WI38 (cell line): ENCODE measurements at regions not wholly inside any gene's neighbourhood (a gene's known extent, or its start where the extent isn't known, plus 50 kb on each side); places are given as distances from the start of the nearest gene placed in this dataset.

Experiments
- H3K4me3 ChIP-seq: 2 replicates; pipeline ENCODE4 v1.5.1; 2011; ENCODE audit warnings: low read depth, mild to moderate bottlenecking, control low read depth, low read length
- CTCF ChIP-seq: IDR thresholded peaks from 2 replicates; pipeline ENCODE4 v1.5.1; 2012; ENCODE audit warnings: low read depth, mild to moderate bottlenecking, control low read depth, low read length

- H3K4me3 ChIP-seq, result no peak overlapping the region
- TF ChIP-seq CTCF, result no peak
Measured at GRCh38 chr2:238638100-238638981, 209.5 kb upstream of the TWIST2 start.

DNA sequence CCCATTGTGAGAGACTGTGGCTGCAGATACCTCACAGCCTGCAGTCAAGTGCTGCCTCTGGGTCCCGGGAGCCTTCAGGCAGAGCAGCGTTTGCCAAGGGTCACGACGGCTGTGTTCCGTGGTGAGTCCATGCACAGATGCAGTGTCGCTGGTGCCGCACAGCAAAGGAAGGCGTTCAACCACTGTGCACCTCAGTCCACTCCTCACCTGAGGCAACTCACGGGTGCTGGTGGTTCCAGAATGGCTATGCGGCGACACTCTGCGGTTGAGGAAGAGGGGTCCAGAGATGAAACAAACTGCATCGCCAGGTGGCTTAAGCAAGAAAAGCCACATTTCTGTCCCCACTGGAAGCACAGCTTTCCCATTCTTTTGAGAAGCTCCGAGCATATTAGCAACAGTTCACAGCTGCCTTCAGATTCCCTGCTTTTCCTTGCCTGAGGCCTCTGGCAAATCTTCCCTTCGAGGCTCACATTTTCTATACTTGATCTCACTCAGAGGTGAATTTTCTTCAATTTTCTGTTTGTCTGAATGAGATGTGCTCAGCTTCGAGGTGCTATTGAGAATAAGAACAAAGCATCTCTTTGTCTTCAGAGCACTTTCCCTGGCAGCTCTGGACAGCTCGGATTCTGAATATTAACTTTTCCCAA, 208.8 kb upstream of the TWIST2 start:
- TF ChIP-seq CTCF, result no peak
- H3K4me3 ChIP-seq, result no peak overlapping the region

DNA sequence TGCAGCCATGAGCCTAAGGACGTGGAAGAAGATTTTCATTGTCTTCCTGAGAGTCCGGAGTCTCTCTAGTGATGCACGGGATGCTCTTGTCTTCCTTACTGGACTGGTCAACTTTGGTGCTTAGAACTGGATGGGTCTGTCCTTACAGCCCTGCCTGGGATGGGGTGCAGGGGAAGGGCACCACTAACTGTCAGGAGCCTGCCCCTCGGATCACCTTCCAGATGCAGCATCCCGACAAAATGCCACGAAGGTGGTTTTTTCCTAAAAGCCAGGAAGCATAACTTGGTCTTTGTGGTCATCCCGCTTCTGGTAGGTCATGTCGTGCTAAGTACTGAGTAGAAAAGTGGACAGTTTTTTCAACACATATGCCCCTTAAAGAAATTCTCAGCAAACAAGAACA, 207.4 kb upstream of the TWIST2 start:
- TF ChIP-seq CTCF, result no peak
- no peak overlapping the region for H3K4me3 ChIP-seq

GRCh38 chr2:238642973-238643372, 204.9 kb upstream of the TWIST2 start:
- TF ChIP-seq CTCF, result no peak
- no peak overlapping the region for H3K4me3 ChIP-seq

DNA sequence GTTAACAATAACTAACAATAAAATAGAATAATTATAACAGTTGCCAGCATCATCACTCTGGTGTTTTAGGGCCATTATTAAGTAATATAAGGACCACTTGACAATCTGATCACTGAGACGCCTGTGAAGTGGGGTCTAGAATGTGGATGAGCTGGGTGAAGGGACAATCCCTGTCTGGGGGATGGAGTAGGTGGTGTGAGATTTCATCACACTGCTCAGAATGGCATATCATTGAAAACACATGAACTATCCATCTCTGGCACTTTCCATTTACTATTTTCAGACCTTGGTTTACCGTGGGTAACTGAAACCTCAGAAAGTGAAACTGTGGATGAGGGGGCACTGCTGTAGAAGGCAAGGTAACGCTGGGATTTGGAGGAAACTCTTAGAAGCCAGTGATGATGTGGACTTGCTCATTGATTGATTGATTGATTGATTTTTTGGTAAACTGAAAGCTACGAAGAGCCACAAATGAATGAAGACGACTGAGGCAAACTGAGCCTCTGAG, 204.4 kb upstream of the TWIST2 start:
- H3K4me3 ChIP-seq, result no peak overlapping the region
- no peak for TF ChIP-seq CTCF

- H3K4me3 ChIP-seq, result no peak overlapping the region
- TF ChIP-seq CTCF, result no peak
Measured at GRCh38 chr2:238644095-238645081, 203.5 kb upstream of the TWIST2 start.
